ENCODE measurements at regions not wholly inside any gene's neighbourhood (a gene's known extent, or its start where the extent isn't known, plus 50 kb on each side); places are given as distances from the start of the nearest gene placed in this dataset.
A peak's percentile ranks its signal among the peaks of the same experiment; 100 is the strongest.

GRCh38 chr14:22266142-22266442 lies 322.9 kb downstream of the DAD1 start:
- TF ChIP-seq CEBPB (IDR thresholded peaks at IDR 0.05) (no peak), NFIC (IDR thresholded peaks at IDR 0.05) (no peak), RAD21 (IDR thresholded peaks at IDR 0.05; ENCODE audit: low read depth) (no peak), REST (IDR thresholded peaks at IDR 0.05; ENCODE audit: low read depth) (no peak), ZBTB7A (IDR thresholded peaks at IDR 0.05; ENCODE audit: low read depth) (no peak), FOXM1 (IDR thresholded peaks at IDR 0.05; ENCODE audit: borderline replicate concordance, low read depth) (no peak), USF1 (IDR thresholded peaks at IDR 0.05) (no peak), EGR1 (IDR thresholded peaks at IDR 0.05) (no peak), TCF12 (IDR thresholded peaks at IDR 0.05; ENCODE audit: low read depth) (no peak), TAF1 (IDR thresholded peaks at IDR 0.05; ENCODE audit: low read depth) (no peak), TEAD4 (IDR thresholded peaks at IDR 0.05) (no peak), MAX (IDR thresholded peaks at IDR 0.05) (no peak), CREB1 (IDR thresholded peaks at IDR 0.05; ENCODE audit: low read depth) (no peak)

GRCh38 chr14:22265319-22266141 lies 323.5 kb downstream of the DAD1 start:
- TF ChIP-seq EGR1 (IDR thresholded peaks at IDR 0.05) (no peak), RAD21 (IDR thresholded peaks at IDR 0.05; ENCODE audit: low read depth) (peak; percentile 27; the same call in 1 of the 2 replicates)

GRCh38 chr14:22264759-22265158 lies 324.3 kb downstream of the DAD1 start:
- no peak for TF ChIP-seq USF1 (IDR thresholded peaks at IDR 0.05)
- TF ChIP-seq CREB1 (IDR thresholded peaks at IDR 0.05; ENCODE audit: low read depth), result no peak
- TF ChIP-seq MAX (IDR thresholded peaks at IDR 0.05), result no peak
- no peak for TF ChIP-seq FOXM1 (IDR thresholded peaks at IDR 0.05; ENCODE audit: borderline replicate concordance, low read depth)
- TF ChIP-seq TCF12 (IDR thresholded peaks at IDR 0.05; ENCODE audit: low read depth), result no peak
- TF ChIP-seq TAF1 (IDR thresholded peaks at IDR 0.05; ENCODE audit: low read depth), result no peak
- TF ChIP-seq YY1 (IDR thresholded peaks at IDR 0.05; ENCODE audit: low read depth), result no peak
- no peak for TF ChIP-seq EGR1 (IDR thresholded peaks at IDR 0.05)
- no peak for TF ChIP-seq ZBTB7A (IDR thresholded peaks at IDR 0.05; ENCODE audit: low read depth)
- no peak for TF ChIP-seq TEAD4 (IDR thresholded peaks at IDR 0.05)
- TF ChIP-seq REST (IDR thresholded peaks at IDR 0.05; ENCODE audit: low read depth), result no peak
- no peak for TF ChIP-seq RAD21 (IDR thresholded peaks at IDR 0.05; ENCODE audit: low read depth)
- TF ChIP-seq EP300 (IDR thresholded peaks at IDR 0.05; ENCODE audit: borderline replicate concordance), result no peak
- TF ChIP-seq CEBPB (IDR thresholded peaks at IDR 0.05), result no peak

- TF ChIP-seq REST (IDR thresholded peaks at IDR 0.05; ENCODE audit: low read depth), result no peak
- no peak for TF ChIP-seq NFIC (IDR thresholded peaks at IDR 0.05)
- TF ChIP-seq TCF12 (IDR thresholded peaks at IDR 0.05; ENCODE audit: low read depth), result no peak
- TF ChIP-seq TAF1 (IDR thresholded peaks at IDR 0.05; ENCODE audit: low read depth), result no peak
- TF ChIP-seq MAX (IDR thresholded peaks at IDR 0.05), result no peak
- no peak for TF ChIP-seq EGR1 (IDR thresholded peaks at IDR 0.05)
- TF ChIP-seq YY1 (IDR thresholded peaks at IDR 0.05; ENCODE audit: low read depth), result no peak
- TF ChIP-seq TEAD4 (IDR thresholded peaks at IDR 0.05), result no peak
- TF ChIP-seq CEBPB (IDR thresholded peaks at IDR 0.05), result no peak
- no peak for TF ChIP-seq CREB1 (IDR thresholded peaks at IDR 0.05; ENCODE audit: low read depth)
- TF ChIP-seq RAD21 (IDR thresholded peaks at IDR 0.05; ENCODE audit: low read depth), result no peak
- TF ChIP-seq USF1 (IDR thresholded peaks at IDR 0.05), result no peak
- TF ChIP-seq ZBTB7A (IDR thresholded peaks at IDR 0.05; ENCODE audit: low read depth), result no peak
- TF ChIP-seq EP300 (IDR thresholded peaks at IDR 0.05; ENCODE audit: borderline replicate concordance), result no peak
These were observed 325.1 kb downstream of the DAD1 start for GRCh38 chr14:22263961-22264360.
